Retinal pigment epithelial cell (primary cell): ENCODE measurements at regions not wholly inside any gene's neighbourhood (a gene's known extent, or its start where the extent isn't known, plus 50 kb on each side); places are given as distances from the start of the nearest gene placed in this dataset.

Experiments used
- DNase-seq: peaks from one replicate; pipeline ENCODE4 v3.0.0-alpha.2; 2010; ENCODE audit warnings: low read depth
- H3K4me3 ChIP-seq: 2 replicates; pipeline ENCODE4 v1.5.1; 2011; ENCODE audit warnings: mild to moderate bottlenecking, low read length, control low read depth, moderate library complexity
- CTCF ChIP-seq: conservative IDR thresholded peaks from 2 replicates; pipeline ENCODE4 v1.5.1; 2011; ENCODE audit warnings: low read depth, low read length, control low read depth, inconsistent platforms

- DNase-seq = peak; percentile 60
- no peak for TF ChIP-seq CTCF
- H3K4me3 ChIP-seq = no peak overlapping the region
Observed at GRCh38 chr10:64071218-64071617, 550.0 kb downstream of the REEP3 start.

GRCh38 chr10:64075604-64076003, 554.4 kb downstream of the REEP3 start:
- no peak for DNase-seq
- no peak for TF ChIP-seq CTCF
- no peak overlapping the region for H3K4me3 ChIP-seq

GRCh38 chr10:64076322-64076940, 555.2 kb downstream of the REEP3 start:
- no peak overlapping the region for H3K4me3 ChIP-seq
- no peak for DNase-seq
- TF ChIP-seq CTCF = no peak

- H3K4me3 ChIP-seq = no peak overlapping the region
- DNase-seq = no peak
- no peak for TF ChIP-seq CTCF
Observed at GRCh38 chr10:64079341-64079740, 558.1 kb downstream of the REEP3 start.

GRCh38 chr10:64080071-64080470, 558.9 kb downstream of the REEP3 start:
- H3K4me3 ChIP-seq = no peak overlapping the region
- no peak for TF ChIP-seq CTCF
- no peak for DNase-seq

- no peak for DNase-seq
- no peak for TF ChIP-seq CTCF
- H3K4me3 ChIP-seq = no peak overlapping the region
Observed at GRCh38 chr10:64081947-64082482, 560.8 kb downstream of the REEP3 start.

- H3K4me3 ChIP-seq = no peak overlapping the region
- no peak for DNase-seq
- no peak for TF ChIP-seq CTCF
Observed at GRCh38 chr10:64086083-64086767, 565.0 kb downstream of the REEP3 start.
